MV-4-11 (cell line): ENCODE measurements at regions not wholly inside any gene's neighbourhood (a gene's known extent, or its start where the extent isn't known, plus 50 kb on each side); places are given as distances from the start of the nearest gene placed in this dataset.

Experiments
- DNase-seq: peaks from one replicate; lab custom pipeline; 2025; lab: John Stamatoyannopoulos, UW

GRCh38 chr2:49490710-49491109, 336.4 kb upstream of the FSHR start:
- DNase-seq: no peak

DNA sequence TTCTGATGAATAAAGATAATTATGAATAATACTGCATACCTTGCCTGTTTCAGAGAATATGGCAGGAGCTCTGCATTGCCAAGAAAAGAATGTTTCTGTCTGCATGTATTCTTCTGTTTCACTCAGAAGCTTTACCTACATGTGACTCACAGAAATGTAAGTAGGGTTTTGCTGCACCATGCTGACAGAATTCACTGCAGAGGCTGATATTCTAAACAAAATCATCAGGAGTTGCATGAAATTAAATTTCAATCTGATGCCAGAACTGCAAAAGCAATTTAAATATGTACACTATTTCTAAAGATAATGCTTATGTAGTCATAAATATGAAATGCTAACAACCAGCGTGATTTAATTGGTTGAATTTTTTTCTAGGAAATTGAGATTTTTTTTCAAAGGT, 332.8 kb upstream of the FSHR start:
- no peak for DNase-seq

DNA sequence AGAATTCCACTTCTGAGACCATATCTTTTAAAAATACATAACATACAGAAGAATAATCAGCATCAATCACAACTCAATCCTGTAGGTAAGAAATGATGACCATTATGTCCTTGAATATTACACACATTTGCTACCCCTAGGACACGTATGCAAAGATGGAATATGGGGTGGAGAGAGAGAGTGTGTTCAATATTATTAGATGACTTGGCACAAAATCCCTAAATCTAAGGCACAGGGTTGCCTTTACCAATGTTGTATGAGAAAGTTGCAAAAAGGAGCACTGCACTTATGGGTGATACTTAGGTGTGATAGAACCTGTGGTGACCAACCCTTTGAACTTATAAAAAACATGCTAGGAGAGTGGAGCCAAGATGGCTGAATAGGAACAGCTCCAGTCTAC, 326.2 kb upstream of the FSHR start:
- DNase-seq: no peak

DNA sequence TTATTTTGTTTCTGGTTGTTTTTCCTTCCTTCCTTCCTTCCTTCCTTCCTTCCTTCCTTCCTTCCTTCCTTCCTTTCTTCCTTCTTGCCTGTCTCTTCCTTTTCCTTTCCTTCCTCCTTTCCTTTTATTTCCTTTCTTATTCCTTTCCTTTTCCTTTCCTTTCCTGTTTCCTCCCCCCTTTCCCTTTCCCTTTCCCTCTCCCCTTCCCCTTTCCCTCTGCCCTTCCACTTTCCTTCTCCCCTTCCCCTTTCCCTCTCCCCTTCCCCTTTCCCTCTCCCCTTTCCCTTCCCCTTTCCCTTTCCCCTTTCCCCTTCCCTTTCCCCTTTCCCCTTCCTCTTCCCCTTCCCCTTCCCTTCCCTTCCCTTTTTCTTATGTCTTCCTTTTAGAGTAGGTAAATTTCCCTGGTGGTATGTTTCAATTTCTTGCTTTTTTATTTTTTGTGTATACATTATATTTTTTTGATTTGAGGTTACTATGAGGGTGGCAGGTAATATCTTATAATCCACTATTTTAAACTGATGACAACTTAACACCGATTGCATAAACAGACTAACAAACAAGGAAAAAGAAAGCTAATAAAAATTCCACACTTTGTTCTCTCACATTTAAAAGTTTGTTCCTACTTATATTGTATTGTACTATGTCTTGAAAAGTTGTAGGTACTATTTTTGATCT, 311.0 kb upstream of the FSHR start:
- no peak for DNase-seq

- DNase-seq: no peak
Measured at GRCh38 chr2:49459314-49459993, 305.1 kb upstream of the FSHR start.

GRCh38 chr2:49444005-49444404, 289.7 kb upstream of the FSHR start:
- no peak for DNase-seq

DNA sequence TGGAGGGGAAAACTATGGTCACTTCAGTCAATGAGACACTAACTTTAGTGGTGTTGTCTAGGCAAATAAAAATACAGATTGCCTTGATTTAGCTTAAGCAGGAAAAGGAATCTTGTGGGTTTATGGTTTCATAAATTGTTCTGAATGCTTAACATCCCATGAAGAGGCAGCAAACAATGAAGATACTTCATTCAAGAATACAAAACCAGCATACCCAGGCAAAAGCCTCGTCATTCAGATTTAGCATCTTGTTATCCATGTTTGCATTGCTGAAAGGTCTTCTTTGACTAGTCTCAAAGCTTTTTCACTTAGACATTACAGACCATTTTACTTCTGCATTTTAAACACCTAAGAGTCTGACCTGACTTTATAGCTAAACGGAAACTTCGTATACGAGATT, 272.7 kb upstream of the FSHR start:
- DNase-seq: no peak

- DNase-seq: no peak
Measured at GRCh38 chr2:49416252-49416651, 261.9 kb upstream of the FSHR start.

DNA sequence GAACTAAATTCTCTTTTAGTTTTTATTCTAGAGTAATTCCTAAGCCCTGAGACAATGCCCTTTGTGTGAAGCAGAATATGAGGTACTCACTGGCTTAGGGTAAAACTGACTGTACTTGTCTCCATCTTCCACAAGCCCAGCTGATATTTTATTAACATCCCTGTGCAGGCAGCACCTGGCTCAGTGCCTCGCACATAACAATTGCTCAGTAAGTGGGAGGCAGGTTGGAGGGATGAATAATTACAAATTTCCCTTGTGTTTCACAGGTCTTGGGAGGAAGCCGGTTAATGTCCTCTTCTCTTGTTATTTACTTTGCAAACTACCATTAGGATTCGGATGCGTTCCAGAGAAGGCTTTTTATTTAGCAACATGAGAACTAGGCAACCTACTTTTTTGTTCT, 249.8 kb upstream of the FSHR start:
- no peak for DNase-seq

DNA sequence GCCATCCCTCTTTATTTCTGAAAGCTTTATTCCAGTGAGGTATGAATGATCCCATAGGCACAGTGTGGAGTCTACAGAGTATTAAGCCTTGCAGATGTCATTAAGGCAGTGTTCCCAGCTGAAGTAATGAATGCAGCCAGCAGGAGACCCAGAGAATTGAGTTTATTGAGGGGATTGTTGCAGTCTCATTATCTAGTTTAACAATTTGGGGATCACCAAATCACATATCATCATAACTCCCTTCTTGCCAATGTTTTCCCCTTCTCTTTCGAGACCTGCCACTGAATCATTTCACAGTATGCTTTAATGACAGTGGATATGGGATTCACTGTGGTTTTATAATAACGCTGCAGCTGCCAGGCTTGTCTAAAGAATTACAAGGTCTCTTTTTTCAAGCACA, 249.3 kb upstream of the FSHR start:
- no peak for DNase-seq

GRCh38 chr2:49379406-49379805, 225.1 kb upstream of the FSHR start:
- no peak for DNase-seq

DNA sequence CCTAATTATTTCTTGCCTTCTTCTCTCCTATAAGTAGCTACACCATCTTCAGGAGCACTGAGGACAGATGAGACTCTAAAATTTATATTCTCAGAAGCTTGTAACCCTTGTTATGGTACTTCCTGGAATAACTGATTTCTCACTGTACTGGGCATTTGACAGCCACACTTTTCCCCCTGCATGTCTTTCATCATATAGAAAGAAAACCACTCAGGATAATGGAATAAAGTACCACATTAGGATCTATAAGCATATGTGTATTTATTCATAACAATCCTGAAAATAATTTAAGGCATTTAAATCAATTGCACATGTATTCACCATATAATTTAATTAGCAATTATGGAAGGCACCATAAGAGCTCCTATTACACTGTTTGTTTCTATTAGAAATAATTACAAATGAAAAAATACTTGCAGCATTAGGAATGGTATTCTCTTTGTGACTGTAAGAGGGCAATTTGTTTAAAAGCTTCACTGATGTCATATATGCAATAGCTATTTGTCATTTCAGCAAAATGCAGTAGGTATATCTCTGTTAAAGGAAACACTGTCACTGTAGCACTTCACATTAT, 216.9 kb upstream of the FSHR start:
- DNase-seq: no peak

DNA sequence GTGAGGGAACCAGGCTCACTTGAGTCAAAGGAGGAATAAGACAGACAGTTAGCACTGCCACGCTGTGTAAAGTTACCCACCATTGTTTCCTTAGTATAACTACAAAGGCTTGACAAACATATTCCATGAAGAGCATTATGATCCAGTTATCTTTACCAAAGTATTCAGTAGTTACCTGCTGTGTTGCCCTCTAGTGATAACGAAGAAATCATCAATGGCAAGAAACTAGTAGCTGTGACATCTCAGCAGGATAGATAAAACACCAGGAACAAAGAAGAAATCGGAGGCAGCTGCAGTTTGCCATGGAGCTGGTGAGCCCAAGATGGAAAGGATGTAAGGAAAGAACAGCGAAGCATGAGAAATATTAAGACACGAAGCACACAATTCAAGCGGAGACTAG, 215.3 kb upstream of the FSHR start:
- no peak for DNase-seq

DNA sequence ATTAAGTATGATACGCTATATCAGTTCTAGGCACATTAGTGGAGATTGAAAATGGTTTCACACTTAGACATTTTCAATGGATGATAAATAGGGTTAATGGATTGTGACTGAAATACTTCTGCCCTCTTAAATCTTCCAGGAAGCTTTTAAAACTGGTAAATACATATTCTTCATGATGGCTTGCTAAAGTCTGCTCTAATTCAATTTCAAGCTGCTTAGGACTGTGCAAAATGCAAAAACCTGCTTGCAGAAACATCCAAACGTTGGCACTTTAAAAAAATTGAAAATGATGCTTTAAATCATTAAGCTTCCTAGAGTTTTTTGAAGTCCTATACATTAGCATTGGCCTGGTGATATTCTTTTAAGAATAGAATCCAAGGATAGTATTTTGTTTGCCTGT, 214.8 kb upstream of the FSHR start:
- DNase-seq: no peak

DNA sequence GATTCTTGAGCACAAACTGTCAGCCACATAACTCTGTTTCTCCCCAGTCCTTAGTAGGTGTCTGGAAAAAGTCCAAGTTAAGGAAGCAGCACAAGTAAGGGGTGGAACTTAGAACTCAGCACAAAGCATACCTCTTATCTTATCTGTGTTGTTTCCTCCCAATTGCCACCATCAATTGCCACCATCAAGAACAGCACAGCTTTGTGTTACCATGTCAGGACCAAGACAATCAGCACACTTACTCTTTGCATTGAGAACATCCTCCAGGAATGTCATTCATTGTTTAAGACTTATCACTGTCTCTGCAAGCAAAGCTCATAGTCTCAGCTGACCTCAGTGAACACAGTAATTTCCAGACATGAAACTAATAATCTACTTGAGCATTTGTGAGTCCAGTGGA, 212.7 kb upstream of the FSHR start:
- no peak for DNase-seq

GRCh38 chr2:49360407-49360767, 206.1 kb upstream of the FSHR start:
- no peak for DNase-seq

DNA sequence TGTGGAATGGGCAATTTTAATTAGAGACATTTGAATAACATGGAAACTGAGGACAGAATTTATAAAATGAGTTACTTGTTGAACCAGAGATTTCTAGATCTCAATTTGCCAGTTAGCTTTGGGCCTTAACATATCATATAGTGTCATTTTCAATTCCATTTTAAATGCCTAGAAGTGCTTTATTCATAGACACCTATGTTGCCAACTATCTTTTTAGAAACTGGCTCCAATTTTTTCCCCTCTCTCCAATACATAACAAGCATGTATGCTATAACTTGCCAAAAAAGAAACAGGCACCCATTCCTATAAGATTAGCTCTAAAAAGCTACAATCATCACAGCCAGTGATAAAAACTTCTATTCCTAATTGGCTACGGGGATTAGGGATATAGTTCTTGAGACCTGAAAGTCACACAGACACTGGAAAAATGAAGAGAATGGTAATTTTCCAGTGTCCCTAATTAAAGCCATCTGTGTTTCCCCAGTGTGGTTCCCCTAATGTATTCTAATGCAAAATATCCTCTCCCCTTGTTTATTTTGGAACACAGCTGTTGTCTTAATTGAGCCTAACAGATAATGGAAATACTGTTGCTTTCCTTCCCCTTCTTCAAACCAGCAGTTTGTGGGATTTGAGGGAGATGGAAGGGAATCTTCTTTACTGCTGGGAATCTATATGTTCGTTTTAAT, 205.5 kb upstream of the FSHR start:
- no peak for DNase-seq

DNA sequence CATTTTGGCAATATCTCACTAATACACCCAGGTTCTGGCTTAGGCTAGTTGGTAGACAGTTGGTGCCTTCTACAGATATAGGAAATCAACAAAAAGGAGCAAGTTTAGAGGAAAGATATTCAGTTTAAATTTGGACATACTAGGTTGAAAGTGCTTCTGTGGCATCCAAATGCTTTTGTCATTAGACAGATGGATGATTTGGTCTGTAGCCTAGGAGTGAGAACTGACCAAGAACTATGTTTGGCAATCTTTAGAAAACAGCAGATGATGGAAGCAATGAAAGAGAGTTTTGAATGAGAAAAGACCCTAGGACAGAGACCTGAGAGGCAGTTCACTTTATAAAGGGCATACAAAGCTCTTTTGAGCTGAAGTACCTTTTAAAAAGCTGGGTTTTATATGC, 201.3 kb upstream of the FSHR start:
- DNase-seq: no peak

DNA sequence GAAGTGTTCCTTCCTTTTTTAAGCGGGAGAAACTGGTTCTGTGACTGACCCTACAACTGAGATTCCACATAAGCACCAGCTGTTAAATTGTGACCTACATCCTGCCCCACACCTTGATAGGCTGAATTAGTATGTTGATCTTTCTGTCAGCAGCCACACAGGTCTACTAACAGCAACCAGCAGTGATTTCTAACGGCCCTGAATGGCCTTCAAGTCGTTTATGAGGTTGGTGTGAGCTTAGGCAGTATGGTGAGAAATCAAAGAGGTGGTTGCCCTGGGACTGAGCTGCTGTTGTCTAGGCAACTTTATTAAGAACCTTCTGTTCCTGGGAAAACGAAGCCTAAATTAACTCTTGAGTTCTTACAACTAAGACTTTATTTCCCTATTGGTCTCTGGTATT, 197.2 kb upstream of the FSHR start:
- DNase-seq: no peak

DNA sequence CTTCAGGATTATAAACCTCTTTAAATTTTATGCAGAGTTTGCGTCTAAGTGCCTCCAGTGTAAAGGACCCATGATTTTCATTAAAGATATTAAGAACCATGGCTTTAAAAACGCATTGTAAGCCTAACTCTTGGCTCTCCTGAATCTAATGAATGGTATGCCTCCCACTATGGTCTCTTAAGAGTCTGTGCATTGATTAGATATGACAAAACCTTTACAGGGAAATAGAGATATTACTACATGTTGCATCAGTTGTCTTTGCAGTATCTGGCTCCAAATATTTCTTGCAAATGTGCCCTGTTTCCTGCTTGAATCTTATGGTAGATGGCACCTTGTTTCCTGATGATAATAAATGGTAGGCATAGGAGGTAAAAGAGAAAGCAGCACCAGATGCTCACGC, 189.3 kb upstream of the FSHR start:
- DNase-seq: no peak

DNA sequence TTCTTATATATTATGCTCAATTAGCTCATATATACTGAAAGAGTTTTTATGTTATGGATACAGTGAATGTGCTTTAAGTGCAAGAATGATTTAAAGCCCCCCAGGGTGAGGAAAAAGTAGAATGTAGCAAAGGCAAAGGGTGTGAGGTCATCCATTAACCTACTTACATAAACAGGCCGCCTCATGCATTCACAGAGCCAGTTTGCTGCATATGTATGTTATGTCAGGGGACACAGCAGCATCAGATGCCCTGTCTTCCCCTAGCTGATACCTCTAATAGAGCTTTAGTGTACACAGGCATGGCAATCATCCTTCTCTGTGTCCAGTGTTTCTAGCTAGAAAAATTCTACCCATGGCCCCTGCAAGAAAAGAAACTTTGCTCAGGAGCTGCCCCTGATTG, 187.8 kb upstream of the FSHR start:
- DNase-seq: no peak

DNA sequence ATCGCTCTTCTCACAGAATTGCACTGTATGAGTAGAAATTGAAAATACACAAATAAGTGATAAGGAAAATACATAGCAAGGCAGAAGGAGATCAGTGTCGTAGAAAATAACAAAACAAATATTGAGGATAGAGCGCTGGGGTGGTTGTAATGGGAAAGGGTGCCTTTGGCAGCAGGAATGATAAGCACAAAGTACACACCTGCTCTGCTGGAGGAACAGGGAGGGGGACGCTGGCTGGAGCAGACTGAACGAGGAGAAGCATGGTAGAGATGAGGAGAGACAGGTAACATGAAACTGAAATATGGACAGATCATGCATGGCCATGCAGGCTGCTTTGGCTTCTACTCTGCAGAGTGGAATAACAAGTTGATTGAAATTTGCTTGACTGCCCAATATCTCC, 181.2 kb upstream of the FSHR start:
- DNase-seq: no peak

DNA sequence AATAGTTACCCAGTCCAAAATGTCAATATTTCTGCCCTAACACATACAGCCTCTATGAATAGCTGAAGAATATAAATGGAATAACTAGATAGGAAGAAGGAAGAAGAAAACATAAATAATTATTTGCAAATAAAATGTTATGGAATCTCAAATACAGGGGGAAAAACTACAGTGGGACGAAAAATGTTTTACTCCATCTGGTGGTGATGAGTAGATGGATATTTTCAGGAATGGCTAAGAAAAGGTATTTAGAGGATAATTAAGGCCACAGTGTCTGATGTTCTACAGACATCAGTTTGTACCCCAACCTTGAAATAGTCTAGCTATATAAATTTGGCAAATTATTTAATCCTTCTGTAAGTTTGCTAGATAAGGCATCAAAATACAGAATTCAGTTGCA, 178.1 kb upstream of the FSHR start:
- DNase-seq: no peak
